HCT116 (cell line): ENCODE measurements at regions not wholly inside any gene's neighbourhood (a gene's known extent, or its start where the extent isn't known, plus 50 kb on each side); places are given as distances from the start of the nearest gene placed in this dataset.

Experiments used
- ATAC-seq: fragments of 200-7000 bp; cut with Tn5 transposase; 2 replicates; pipeline ENCODE4 v1.9.1; 2020; ENCODE audit warnings: mild to moderate bottlenecking, moderate library complexity
- BruUV-seq: library from RNA; stranded (reverse); fragments of 400-500 nt; replicated peaks from 2 replicates; lab custom pipeline; 2021; lab: Mats Ljungman, UMichigan
- CTCF ChIA-PET: fragments of 300-600 bp; sonication (Branson Sonifier 250); formaldehyde crosslinking; loops from one replicate; lab custom pipeline; 2021; ENCODE audit warnings: antibody characterized with exemption; lab: Charles Lee
- POLR2A ChIA-PET: fragments of 300-600, 350-600 bp; sonication (Branson Sonifier 250); formaldehyde crosslinking; loops from one replicate; lab custom pipeline; 2021; ENCODE audit warnings: antibody characterized with exemption; lab: Charles Lee
- RAD21 ChIA-PET, 2 experiments: fragments of 300-600 bp; sonication (Branson Sonifier 250); formaldehyde crosslinking; loops; one replicate each; lab custom pipeline; 2023; ENCODE audit warnings: low total read pairs in 2 of 2; ENCODE audit not compliant: uncharacterized antibody in 2 of 2, unreplicated experiment in 2 of 2, low non-redundant PET in 1 of 2; lab: Charles Lee
- DNase-seq: peaks from one replicate; pipeline ENCODE4 v3.0.0-alpha.2; 2010; ENCODE audit warnings: low read depth, low spot score
- H2AFZ ChIP-seq: fragments of 200-600 bp; shearing (Covaris generic), sonication (generic); 2 replicates; pipeline ENCODE4 v1.6.1; 2017; ENCODE audit warnings: low read depth, mixed run types, mixed read lengths, antibody characterized with exemption, low read length; ENCODE audit not compliant: poor library complexity, severe bottlenecking
- H3K27ac ChIP-seq: 2 replicates; pipeline ENCODE4 v1.5.1; 2012; ENCODE audit warnings: low read depth, low read length
- H3K27me3 ChIP-seq: fragments of 200-600 bp; sonication (generic); 2 replicates; pipeline ENCODE4 v1.6.1; 2016; ENCODE audit warnings: mixed run types, low read length, mixed read lengths; ENCODE audit not compliant: insufficient read depth
- H3K36me3 ChIP-seq, 2 experiments: fragments of 200-500 bp in 1 of 2; fragments of 200-600 bp in 1 of 2; sonication (Bioruptor generic) in 1 of 2; sonication (generic) in 1 of 2; 2 replicates each; pipeline versions ENCODE4 v1.5.1 to v1.6.1; 2014 to 2016; ENCODE audit warnings: low read length in 2 of 2, inconsistent platforms in 1 of 2, mixed read lengths in 1 of 2, mixed run types in 1 of 2; ENCODE audit not compliant: insufficient read depth in 2 of 2, control insufficient read depth in 1 of 2
- H3K4me1 ChIP-seq, 2 experiments: fragments of 200-600 bp in 1 of 2; sonication (generic) in 1 of 2; 2 replicates each; pipeline versions ENCODE4 v1.5.1 to v1.6.1; 2012 to 2017; ENCODE audit warnings: low read length in 2 of 2, inconsistent platforms in 1 of 2, mild to moderate bottlenecking in 1 of 2, mixed read lengths in 1 of 2, mixed run types in 1 of 2, moderate library complexity in 1 of 2; ENCODE audit not compliant: insufficient read depth in 2 of 2, control insufficient read depth in 1 of 2
- H3K4me2 ChIP-seq: fragments of 200-600 bp; sonication (generic); 2 replicates; pipeline ENCODE4 v1.6.1; 2017; ENCODE audit warnings: mixed run types, low read length, mixed read lengths
- H3K4me3 ChIP-seq, 2 experiments: fragments of 200-600 bp in 1 of 2; sonication (generic) in 1 of 2; replicated peaks in 1 of 2; 2 replicates each; pipeline ENCODE4 v1.5.1; 2011 to 2016; ENCODE audit warnings: low read length in 2 of 2, control low read depth in 1 of 2, low read depth in 1 of 2, mild to moderate bottlenecking in 1 of 2, mixed read lengths in 1 of 2, mixed run types in 1 of 2
- H3K79me2 ChIP-seq: fragments of 200-600 bp; sonication (generic); 2 replicates; pipeline ENCODE4 v1.6.1; 2017; ENCODE audit warnings: mild to moderate bottlenecking, mixed run types, low read length, moderate library complexity, mixed read lengths; ENCODE audit not compliant: insufficient read depth
- H3K9ac ChIP-seq: fragments of 200-600 bp; sonication (generic); 2 replicates; pipeline ENCODE4 v1.6.1; 2016; ENCODE audit warnings: low read length, mixed read lengths
- H3K9me2 ChIP-seq: fragments of 200-600 bp; sonication (generic), shearing (Covaris generic); 2 replicates; pipeline ENCODE4 v1.6.1; 2017; ENCODE audit warnings: mixed run types, mild to moderate bottlenecking, moderate library complexity; ENCODE audit not compliant: insufficient read depth
- H3K9me3 ChIP-seq, 2 experiments: fragments of 200-500 bp in 1 of 2; fragments of 200-600 bp in 1 of 2; sonication (Bioruptor generic) in 1 of 2; sonication (generic) in 1 of 2; 2 replicates each; pipeline ENCODE4 v1.6.1; 2014 to 2017; ENCODE audit warnings: low read length in 2 of 2, mixed read lengths in 2 of 2, inconsistent platforms in 1 of 2, low read depth in 1 of 2, mild to moderate bottlenecking in 1 of 2, mixed run types in 1 of 2, moderate library complexity in 1 of 2; ENCODE audit not compliant: control insufficient read depth in 1 of 2, insufficient read depth in 1 of 2
- H4K20me1 ChIP-seq: fragments of 200-600 bp; sonication (generic), shearing (Covaris generic); 2 replicates; pipeline ENCODE4 v1.6.1; 2017; ENCODE audit warnings: mixed run types, mild to moderate bottlenecking, moderate library complexity; ENCODE audit not compliant: insufficient read depth
- ATF3 ChIP-seq: IDR thresholded peaks from 2 replicates; pipeline ENCODE4 v1.6.1; 2012
- ELF1 ChIP-seq: IDR thresholded peaks from 2 replicates; pipeline ENCODE4 v1.6.1; 2012; ENCODE audit warnings: low read depth, borderline replicate concordance
- EZH2 ChIP-seq: fragments of 200-600 bp; sonication (generic); IDR thresholded peaks from 2 replicates; pipeline ENCODE4 v1.6.1; 2017; ENCODE audit warnings: antibody characterized with exemption, mixed run types
- EZH2phosphoT487 ChIP-seq: fragments of 200-600 bp; IDR thresholded peaks from 2 replicates; pipeline ENCODE4 v1.6.1; 2018; ENCODE audit warnings: antibody characterized with exemption, borderline replicate concordance
- FOSL1 ChIP-seq: IDR thresholded peaks from 2 replicates; pipeline ENCODE4 v1.6.1; 2012; ENCODE audit warnings: low read depth
- JUND ChIP-seq: IDR thresholded peaks from 2 replicates; pipeline ENCODE4 v1.6.1; 2012
- MAX ChIP-seq: IDR thresholded peaks from 2 replicates; pipeline ENCODE4 v1.6.1; 2012
- POLR2A ChIP-seq: IDR thresholded peaks from 2 replicates; pipeline ENCODE4 v1.7.0; 2011; ENCODE audit warnings: borderline replicate concordance; ENCODE audit not compliant: insufficient read depth, insufficient read length; ENCODE audit errors: extremely low read depth
- POLR2AphosphoS5 ChIP-seq: IDR thresholded peaks from 2 replicates; pipeline ENCODE4 v1.6.1; 2011; ENCODE audit warnings: mild to moderate bottlenecking, low read depth, low read length, moderate library complexity
- RAD21 ChIP-seq: IDR thresholded peaks from 2 replicates; pipeline ENCODE4 v1.6.1; 2012; ENCODE audit warnings: low read depth, mild to moderate bottlenecking
- SIN3A ChIP-seq: IDR thresholded peaks from 2 replicates; pipeline ENCODE4 v1.6.1; 2012; ENCODE audit warnings: low read depth
- SP1 ChIP-seq: IDR thresholded peaks from 2 replicates; pipeline ENCODE4 v1.6.1; 2012; ENCODE audit warnings: low read depth
- TCF7L2 ChIP-seq: IDR thresholded peaks from 2 replicates; pipeline ENCODE4 v1.7.0; 2011; ENCODE audit warnings: borderline replicate concordance, inconsistent platforms; ENCODE audit not compliant: insufficient read depth, insufficient read length; ENCODE audit errors: extremely low read depth
- ZBTB33 ChIP-seq: IDR thresholded peaks from 2 replicates; pipeline ENCODE4 v1.6.1; 2011; ENCODE audit warnings: mild to moderate bottlenecking, low read length, moderate library complexity; ENCODE audit not compliant: insufficient replicate concordance; ENCODE audit errors: extremely low read depth
- intact Hi-C: fragments of 100-400 bp; cut with micrococcal nuclease; formaldehyde crosslinking; loops from 2 replicates; pipeline ENCODE4 v1.10.0; 2022
- TF ChIP-seq, protein P1 (sequence below): IDR thresholded peaks from 2 replicates; pipeline ENCODE4 v1.6.1; 2012; ENCODE audit warnings: low read depth

GRCh38 chr3:140762746-140763145 lies 84.9 kb downstream of the TRIM42 start (continued):
- TF ChIP-seq MAX (no peak), ATF3 (no peak)
- TF ChIP-seq, all 23 proteins: peak for 0

DNA sequence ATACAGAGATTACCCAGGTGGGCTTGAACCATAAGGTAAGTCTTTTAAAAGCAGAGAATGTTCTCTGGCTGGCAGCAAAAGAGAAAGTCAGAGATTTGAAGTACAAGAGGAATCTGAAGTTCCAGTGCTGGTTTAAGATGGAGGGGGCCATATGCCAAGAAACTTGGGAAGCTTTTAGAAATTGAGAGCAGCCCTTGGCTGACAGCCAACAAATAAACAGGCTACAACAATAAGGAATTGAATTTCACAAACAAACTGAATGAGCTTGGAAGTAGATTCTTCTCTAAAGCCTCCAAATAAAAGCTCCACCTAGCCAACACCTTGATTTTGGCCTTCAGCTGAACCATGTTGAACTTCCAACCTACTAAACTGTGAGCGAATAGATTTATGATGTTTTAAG lies 85.7 kb downstream of the TRIM42 start:
- Histone ChIP-seq H3K27me3 (peaks cover 39% of the 10 kb centered on the region; the same call in 1 of the 2 replicates), H4K20me1 (no peaks in the 10 kb centered on the region), H3K79me2 (no peaks in the 10 kb centered on the region), H3K9ac (no peak overlapping the region), H3K9me3 (no peaks in the 10 kb centered on the region), H3K36me3 (no peaks in the 10 kb centered on the region), H3K9me2 (no peaks in the 10 kb centered on the region), H3K4me1 (no peaks in the 10 kb centered on the region), H3K4me2 (no peak overlapping the region), H2AFZ (no peak overlapping the region), H3K27ac (no peak overlapping the region), H3K4me3 (no peak overlapping the region)
- no peak for DNase-seq
- CTCF ChIA-PET = no interaction called here
- RAD21 ChIA-PET = no interaction called here
- intact Hi-C loops = loop anchor here (5.0 kb wide), 1 partner anchor 956 kb away; no protein-coding TSS in a partner anchor
- no peak for ATAC-seq
- POLR2A ChIA-PET = no interaction called here
- no TSS peak for BruUV-seq
- TF ChIP-seq ELF1 (no peak), FOSL1 (no peak), JUND (no peak), RAD21 (no peak), POLR2A (no peak), SIN3A (no peak), EZH2 (no peak), SP1 (no peak), EZH2phosphoT487 (no peak), POLR2AphosphoS5 (no peak), ZBTB33 (no peak), ATF3 (no peak), MAX (no peak), TCF7L2 (no peak)
- TF ChIP-seq, protein P1, sequence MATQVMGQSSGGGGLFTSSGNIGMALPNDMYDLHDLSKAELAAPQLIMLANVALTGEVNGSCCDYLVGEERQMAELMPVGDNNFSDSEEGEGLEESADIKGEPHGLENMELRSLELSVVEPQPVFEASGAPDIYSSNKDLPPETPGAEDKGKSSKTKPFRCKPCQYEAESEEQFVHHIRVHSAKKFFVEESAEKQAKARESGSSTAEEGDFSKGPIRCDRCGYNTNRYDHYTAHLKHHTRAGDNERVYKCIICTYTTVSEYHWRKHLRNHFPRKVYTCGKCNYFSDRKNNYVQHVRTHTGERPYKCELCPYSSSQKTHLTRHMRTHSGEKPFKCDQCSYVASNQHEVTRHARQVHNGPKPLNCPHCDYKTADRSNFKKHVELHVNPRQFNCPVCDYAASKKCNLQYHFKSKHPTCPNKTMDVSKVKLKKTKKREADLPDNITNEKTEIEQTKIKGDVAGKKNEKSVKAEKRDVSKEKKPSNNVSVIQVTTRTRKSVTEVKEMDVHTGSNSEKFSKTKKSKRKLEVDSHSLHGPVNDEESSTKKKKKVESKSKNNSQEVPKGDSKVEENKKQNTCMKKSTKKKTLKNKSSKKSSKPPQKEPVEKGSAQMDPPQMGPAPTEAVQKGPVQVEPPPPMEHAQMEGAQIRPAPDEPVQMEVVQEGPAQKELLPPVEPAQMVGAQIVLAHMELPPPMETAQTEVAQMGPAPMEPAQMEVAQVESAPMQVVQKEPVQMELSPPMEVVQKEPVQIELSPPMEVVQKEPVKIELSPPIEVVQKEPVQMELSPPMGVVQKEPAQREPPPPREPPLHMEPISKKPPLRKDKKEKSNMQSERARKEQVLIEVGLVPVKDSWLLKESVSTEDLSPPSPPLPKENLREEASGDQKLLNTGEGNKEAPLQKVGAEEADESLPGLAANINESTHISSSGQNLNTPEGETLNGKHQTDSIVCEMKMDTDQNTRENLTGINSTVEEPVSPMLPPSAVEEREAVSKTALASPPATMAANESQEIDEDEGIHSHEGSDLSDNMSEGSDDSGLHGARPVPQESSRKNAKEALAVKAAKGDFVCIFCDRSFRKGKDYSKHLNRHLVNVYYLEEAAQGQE = no peak
